Endothelial cell of umbilical vein (primary cell): ENCODE measurements at regions not wholly inside any gene's neighbourhood (a gene's known extent, or its start where the extent isn't known, plus 50 kb on each side); places are given as distances from the start of the nearest gene placed in this dataset.

ENCODE experiments used
- BruUV-seq: library from RNA; stranded (reverse); fragments of 400-500 nt; replicated peaks from 2 replicates; lab custom pipeline; 2021; lab: Mats Ljungman, UMichigan
- CTCF ChIA-PET: fragments of 300-600, 350-600 bp; sonication (Branson Sonifier 250); formaldehyde crosslinking; loops from one replicate; lab custom pipeline; 2021; ENCODE audit warnings: antibody characterized with exemption, inconsistent platforms; lab: Charles Lee
- POLR2A ChIA-PET: fragments of 300-600, 350-600 bp; sonication (Branson Sonifier 250); formaldehyde crosslinking; loops from one replicate; lab custom pipeline; 2021; ENCODE audit warnings: antibody characterized with exemption, inconsistent platforms; lab: Charles Lee
- DNase-seq: peaks from one replicate; pipeline ENCODE4 v3.0.0-alpha.2; 2011; ENCODE audit warnings: low read depth, low spot score
- FAIRE-seq: peaks from 2 replicates; lab custom pipeline; 2011; peaks lifted over from hg19 to GRCh38; lab: Jason Lieb, UNC
- H2AFZ ChIP-seq: 2 replicates; pipeline ENCODE4 v1.6.0; 2012; ENCODE audit warnings: low read depth, low read length, control low read depth, inconsistent platforms
- H3K27ac ChIP-seq: 2 replicates; pipeline ENCODE4 v1.5.1; 2011; ENCODE audit warnings: low read depth, mild to moderate bottlenecking, control low read depth, low read length, moderate library complexity; ENCODE audit not compliant: insufficient read depth
- H3K27me3 ChIP-seq, 2 experiments: 2 replicates each; pipeline versions ENCODE4 v1.6.0 to v1.6.1; 2011; ENCODE audit warnings: low read length in 2 of 2, mixed read lengths in 1 of 2; ENCODE audit not compliant: control insufficient read depth in 2 of 2, insufficient read depth in 2 of 2
- H3K36me3 ChIP-seq, 2 experiments: 2 replicates in 1 of 2; 3 replicates in 1 of 2; pipeline ENCODE4 v1.5.1; 2011; ENCODE audit warnings: low read length in 2 of 2, mild to moderate bottlenecking in 1 of 2, moderate library complexity in 1 of 2; ENCODE audit not compliant: control insufficient read depth in 2 of 2, insufficient read depth in 2 of 2; ENCODE audit errors: extremely low read depth in 1 of 2
- H3K4me1 ChIP-seq: 3 replicates; pipeline ENCODE4 v1.5.1; 2011; ENCODE audit warnings: mild to moderate bottlenecking, low read length; ENCODE audit not compliant: control insufficient read depth, insufficient read depth; ENCODE audit errors: extremely low read depth
- H3K4me2 ChIP-seq: 2 replicates; pipeline ENCODE4 v1.6.1; 2011; ENCODE audit warnings: low read length, control low read depth, mixed read lengths; ENCODE audit not compliant: insufficient read depth
- H3K4me3 ChIP-seq, 3 experiments: fragments of 200-600 bp in 1 of 3; sonication (generic), shearing (Covaris generic) in 1 of 3; replicated peaks in 1 of 3; 2 replicates each; pipeline ENCODE4 v1.5.1; 2011 to 2016; ENCODE audit warnings: control low read depth in 3 of 3, low read length in 3 of 3, mild to moderate bottlenecking in 2 of 3, inconsistent platforms in 1 of 3, low read depth in 1 of 3, moderate library complexity in 1 of 3; ENCODE audit not compliant: insufficient read depth in 1 of 3
- H3K79me2 ChIP-seq: 2 replicates; pipeline ENCODE4 v1.6.0; 2012; ENCODE audit warnings: low read length, inconsistent platforms; ENCODE audit not compliant: control insufficient read depth, insufficient read depth
- H3K9ac ChIP-seq: replicated peaks from 2 replicates; pipeline ENCODE3; 2011; ENCODE audit warnings: low read length, control low read depth; ENCODE audit not compliant: insufficient read depth; ENCODE audit errors: extremely low read depth
- H3K9me1 ChIP-seq: replicated peaks from 3 replicates; pipeline ENCODE4 v1.6.0; 2011; ENCODE audit warnings: mild to moderate bottlenecking, low read length; ENCODE audit not compliant: control insufficient read depth, insufficient read depth; ENCODE audit errors: extremely low read depth
- H3K9me3 ChIP-seq: replicated peaks from 2 replicates; pipeline ENCODE4 v1.5.1; 2012; ENCODE audit warnings: low read length, inconsistent platforms; ENCODE audit not compliant: control insufficient read depth, insufficient read depth
- H4K20me1 ChIP-seq: replicated peaks from 2 replicates; pipeline ENCODE3; 2011; ENCODE audit warnings: mild to moderate bottlenecking, low read length; ENCODE audit not compliant: control insufficient read depth, insufficient read depth; ENCODE audit errors: extremely low read depth
- CTCF ChIP-seq, 2 donors: IDR thresholded peaks; 1 replicate in 1 of 2; 2 replicates in 1 of 2; pipeline ENCODE4 v1.5.1; 2011; ENCODE audit warnings: low read length in 2 of 2, mild to moderate bottlenecking in 2 of 2, moderate library complexity in 2 of 2, control low read depth in 1 of 2, inconsistent platforms in 1 of 2, low read depth in 1 of 2; ENCODE audit not compliant: insufficient read depth in 1 of 2; ENCODE audit errors: extremely low read depth in 1 of 2
- FOS ChIP-seq: IDR thresholded peaks from 2 replicates; pipeline ENCODE4 v1.6.1; 2011; ENCODE audit warnings: mild to moderate bottlenecking, low read length, moderate library complexity, borderline replicate concordance; ENCODE audit not compliant: insufficient read depth
- GATA2 ChIP-seq: IDR thresholded peaks from 2 replicates; pipeline ENCODE4 v1.7.0; 2011; ENCODE audit warnings: low read depth, mild to moderate bottlenecking, moderate library complexity, mixed read lengths, low read length; ENCODE audit not compliant: insufficient read length, insufficient read depth
- JUN ChIP-seq: IDR thresholded peaks from 2 replicates; pipeline ENCODE4 v1.6.1; 2011; ENCODE audit warnings: borderline replicate concordance, low read depth; ENCODE audit not compliant: insufficient read length, insufficient read depth
- POLR2A ChIP-seq: IDR thresholded peaks from 2 replicates; pipeline ENCODE4 v1.6.1; 2012; ENCODE audit warnings: low read depth, mild to moderate bottlenecking, control low read depth, low read length
- POLR2AphosphoS5 ChIP-seq: IDR thresholded peaks from 2 replicates; pipeline ENCODE4 v1.6.1; 2012; ENCODE audit warnings: low read depth, mild to moderate bottlenecking, control low read depth, low read length, moderate library complexity; ENCODE audit not compliant: insufficient read depth
- dilution Hi-C: fragments of 300-500 bp; cut with MboI; formaldehyde crosslinking; loops from one replicate; pipeline ENCODE4 v1.15.0; 2019; ENCODE audit warnings: low sequenced_read_pairs; ENCODE audit not compliant: extremely low pct_ligation_motif_present
- intact Hi-C: fragments of 100-400 bp; cut with micrococcal nuclease; formaldehyde crosslinking; loops from one replicate; pipeline ENCODE4 v1.10.0; 2022

- dilution Hi-C loops (no loop called here), intact Hi-C loops (loop anchor here (1.0 to 2.0 kb wide), 2 partner anchors 33 to 89 kb away; partner anchors contain the start of gene FEM1C)
- no TSS peak for BruUV-seq
- no peak overlapping the region for H3K4me3 ChIP-seq
- no peaks in the 10 kb centered on the region for H3K9me3 ChIP-seq
- peak overlapping the region; percentile 74 for H2AFZ ChIP-seq
- CTCF ChIA-PET: interaction anchor here (1.2 to 1.3 kb wide), 2 partner anchors 35 to 106 kb away, joined by 3 to 5 read pairs; no protein-coding TSS in a partner anchor
- TF ChIP-seq GATA2 (peak; percentile 85), POLR2AphosphoS5 (peak; percentile 89), POLR2A (no peak), FOS (peak; percentile 95), JUN (peak; percentile 83)
- H3K9me1 ChIP-seq: no peaks in the 10 kb centered on the region
- H3K4me2 ChIP-seq: peak overlapping the region; percentile 33
- POLR2A ChIA-PET: no interaction called here
- no peaks in the 10 kb centered on the region for H3K36me3 ChIP-seq
- DNase-seq (peak; percentile 87), FAIRE-seq (peak; percentile 99)
- H3K27ac ChIP-seq: peak overlapping the region; percentile 56
- no peak overlapping the region for H3K9ac ChIP-seq
- H3K79me2 ChIP-seq: no peaks in the 10 kb centered on the region
- no peaks in the 10 kb centered on the region for H3K27me3 ChIP-seq
- no peaks in the 10 kb centered on the region for H4K20me1 ChIP-seq
- peaks cover 27% of the 10 kb centered on the region for H3K4me1 ChIP-seq
Measured at GRCh38 chr5:115455301-115455707, 89.3 kb downstream of the FEM1C start.

GRCh38 chr5:115453391-115454095 lies 91.0 kb downstream of the FEM1C start:
- H3K4me1 ChIP-seq: peaks cover 16% of the 10 kb centered on the region
- no peaks in the 10 kb centered on the region for H3K9me1 ChIP-seq
- H2AFZ ChIP-seq: no peak overlapping the region
- TF ChIP-seq GATA2: no peak
- TF ChIP-seq FOS: no peak
- no peak for TF ChIP-seq CTCF (IDR thresholded peaks at IDR 0.05; ENCODE audit: extremely low read depth in 1 of 2, insufficient read depth in 1 of 2, low read depth in 1 of 2, low read length in 2 of 2)
- no peak for TF ChIP-seq POLR2AphosphoS5
- no peaks in the 10 kb centered on the region for H3K79me2 ChIP-seq
- no peak overlapping the region for H3K4me2 ChIP-seq
- intact Hi-C loops: loop anchor here (2.0 kb wide), 1 partner anchor 31 kb away; no protein-coding TSS in a partner anchor
- FAIRE-seq: no peak
- H4K20me1 ChIP-seq: no peaks in the 10 kb centered on the region
- no peak overlapping the region for H3K9ac ChIP-seq
- no peak for DNase-seq
- no peak overlapping the region for H3K27ac ChIP-seq
- dilution Hi-C loops: no loop called here
- no peaks in the 10 kb centered on the region for H3K27me3 ChIP-seq
- no peak overlapping the region for H3K4me3 ChIP-seq
- H3K36me3 ChIP-seq: no peaks in the 10 kb centered on the region
- no TSS peak for BruUV-seq
- H3K9me3 ChIP-seq: no peaks in the 10 kb centered on the region
- ChIA-PET CTCF (no interaction called here), POLR2A (no interaction called here)
